ENCODE measurements at regions not wholly inside any gene's neighbourhood (a gene's known extent, or its start where the extent isn't known, plus 50 kb on each side); places are given as distances from the start of the nearest gene placed in this dataset.

DNA sequence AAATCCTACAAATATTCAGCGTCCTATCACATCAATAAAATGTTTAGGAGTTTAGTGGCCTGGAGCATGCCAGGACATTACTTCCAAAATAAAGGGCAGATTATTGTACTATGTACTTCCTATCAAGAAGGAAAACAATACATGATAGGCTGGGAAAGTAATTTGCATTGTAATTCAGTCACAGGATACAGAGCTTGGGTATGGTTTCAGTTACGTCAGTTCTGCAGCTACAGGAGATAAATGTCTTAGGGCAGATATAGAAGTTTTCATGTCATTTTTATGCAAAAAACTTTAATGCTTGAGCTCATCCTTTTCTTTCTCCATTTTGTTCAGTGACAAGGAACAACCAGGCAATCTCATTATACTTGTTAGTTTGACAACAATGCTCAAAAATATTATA is 155.2 kb downstream of the NFKBIZ start:
- ChIA-PET CTCF (no interaction called here), POLR2A (no interaction called here)
- 97% methylated on average over 2 of the region's 2 CpGs for WGBS (ENCODE audit: low lambda C conversion rate)

More for the DNA sequence above, 155.2 kb downstream of the NFKBIZ start:
- Histone ChIP-seq H3K27ac (ENCODE audit: low read depth in 2 of 2, low read length in 1 of 2) (no peak overlapping the region), H3K9ac (no peak overlapping the region), H3K79me2 (ENCODE audit: insufficient read depth) (no peaks in the 10 kb centered on the region), H3K36me3 (replicated peaks in 1 of 2; ENCODE audit: control insufficient read depth in 1 of 2, insufficient read depth in 2 of 2, low read length in 1 of 2) (no peaks in the 10 kb centered on the region), H3K27me3 (ENCODE audit: insufficient read depth) (no peaks in the 10 kb centered on the region), H2AFZ (ENCODE audit: low read depth) (no peak overlapping the region), H3K4me2 (no peak overlapping the region), H3F3A (replicated peaks; ENCODE audit: insufficient read depth) (peaks cover 24% of the 10 kb centered on the region), H3K9me2 (no peaks in the 10 kb centered on the region), H3K9me3 (no peaks in the 10 kb centered on the region), H4K20me1 (ENCODE audit: insufficient read depth) (no peaks in the 10 kb centered on the region), H3K4me1 (ENCODE audit: control insufficient read depth in 1 of 2, insufficient read depth in 2 of 2, low read depth in 1 of 2, low read length in 1 of 2) (peaks cover 0 to 16% of the 10 kb centered on the region in 2 experiments; a peak in 1 of 4 replicates), H3K4me3 (ENCODE audit: low read depth in 2 of 2, low read length in 1 of 2) (no peak overlapping the region)
- no peak for DNase-seq
- TF ChIP-seq SMC3 (IDR thresholded peaks at IDR 0.05; ENCODE audit: low read depth, low read length) (no peak), JUND (IDR thresholded peaks at IDR 0.05) (no peak), CHD2 (IDR thresholded peaks at IDR 0.05; ENCODE audit: low read length, partially characterized antibody) (no peak), FOSL2 (IDR thresholded peaks at IDR 0.05; ENCODE audit: borderline replicate concordance, low read depth) (no peak), RAD21 (IDR thresholded peaks at IDR 0.05; ENCODE audit: low read length) (no peak), GATA2 (CRISPR knock-in tag; IDR thresholded peaks at IDR 0.05) (no peak), RCOR1 (IDR thresholded peaks at IDR 0.05; ENCODE audit: low read length) (no peak), TEAD4 (IDR thresholded peaks at IDR 0.05; ENCODE audit: borderline replicate concordance, insufficient read depth) (no peak), TCF12 (IDR thresholded peaks at IDR 0.05) (no peak), MXI1 (IDR thresholded peaks at IDR 0.05; ENCODE audit: low read depth, low read length) (no peak), NFIC (IDR thresholded peaks at IDR 0.05; ENCODE audit: borderline replicate concordance) (no peak), EP300 (IDR thresholded peaks at IDR 0.05; ENCODE audit: borderline replicate concordance in 1 of 2, low read depth in 1 of 2, low read length in 1 of 2) (no peak), RFX5 (IDR thresholded peaks at IDR 0.05; ENCODE audit: low read length) (no peak), SIN3A (IDR thresholded peaks at IDR 0.05; ENCODE audit: borderline replicate concordance, low read depth, low read length) (no peak)
- TF ChIP-seq, protein P1, sequence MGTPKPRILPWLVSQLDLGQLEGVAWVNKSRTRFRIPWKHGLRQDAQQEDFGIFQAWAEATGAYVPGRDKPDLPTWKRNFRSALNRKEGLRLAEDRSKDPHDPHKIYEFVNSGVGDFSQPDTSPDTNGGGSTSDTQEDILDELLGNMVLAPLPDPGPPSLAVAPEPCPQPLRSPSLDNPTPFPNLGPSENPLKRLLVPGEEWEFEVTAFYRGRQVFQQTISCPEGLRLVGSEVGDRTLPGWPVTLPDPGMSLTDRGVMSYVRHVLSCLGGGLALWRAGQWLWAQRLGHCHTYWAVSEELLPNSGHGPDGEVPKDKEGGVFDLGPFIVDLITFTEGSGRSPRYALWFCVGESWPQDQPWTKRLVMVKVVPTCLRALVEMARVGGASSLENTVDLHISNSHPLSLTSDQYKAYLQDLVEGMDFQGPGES (IDR thresholded peaks at IDR 0.05; ENCODE audit: low read depth, low read length), result no peak
- TF ChIP-seq, protein P2, sequence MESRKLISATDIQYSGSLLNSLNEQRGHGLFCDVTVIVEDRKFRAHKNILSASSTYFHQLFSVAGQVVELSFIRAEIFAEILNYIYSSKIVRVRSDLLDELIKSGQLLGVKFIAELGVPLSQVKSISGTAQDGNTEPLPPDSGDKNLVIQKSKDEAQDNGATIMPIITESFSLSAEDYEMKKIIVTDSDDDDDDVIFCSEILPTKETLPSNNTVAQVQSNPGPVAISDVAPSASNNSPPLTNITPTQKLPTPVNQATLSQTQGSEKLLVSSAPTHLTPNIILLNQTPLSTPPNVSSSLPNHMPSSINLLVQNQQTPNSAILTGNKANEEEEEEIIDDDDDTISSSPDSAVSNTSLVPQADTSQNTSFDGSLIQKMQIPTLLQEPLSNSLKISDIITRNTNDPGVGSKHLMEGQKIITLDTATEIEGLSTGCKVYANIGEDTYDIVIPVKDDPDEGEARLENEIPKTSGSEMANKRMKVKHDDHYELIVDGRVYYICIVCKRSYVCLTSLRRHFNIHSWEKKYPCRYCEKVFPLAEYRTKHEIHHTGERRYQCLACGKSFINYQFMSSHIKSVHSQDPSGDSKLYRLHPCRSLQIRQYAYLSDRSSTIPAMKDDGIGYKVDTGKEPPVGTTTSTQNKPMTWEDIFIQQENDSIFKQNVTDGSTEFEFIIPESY (IDR thresholded peaks at IDR 0.05; ENCODE audit: borderline replicate concordance, low read depth), result no peak
- TF ChIP-seq, protein P3, sequence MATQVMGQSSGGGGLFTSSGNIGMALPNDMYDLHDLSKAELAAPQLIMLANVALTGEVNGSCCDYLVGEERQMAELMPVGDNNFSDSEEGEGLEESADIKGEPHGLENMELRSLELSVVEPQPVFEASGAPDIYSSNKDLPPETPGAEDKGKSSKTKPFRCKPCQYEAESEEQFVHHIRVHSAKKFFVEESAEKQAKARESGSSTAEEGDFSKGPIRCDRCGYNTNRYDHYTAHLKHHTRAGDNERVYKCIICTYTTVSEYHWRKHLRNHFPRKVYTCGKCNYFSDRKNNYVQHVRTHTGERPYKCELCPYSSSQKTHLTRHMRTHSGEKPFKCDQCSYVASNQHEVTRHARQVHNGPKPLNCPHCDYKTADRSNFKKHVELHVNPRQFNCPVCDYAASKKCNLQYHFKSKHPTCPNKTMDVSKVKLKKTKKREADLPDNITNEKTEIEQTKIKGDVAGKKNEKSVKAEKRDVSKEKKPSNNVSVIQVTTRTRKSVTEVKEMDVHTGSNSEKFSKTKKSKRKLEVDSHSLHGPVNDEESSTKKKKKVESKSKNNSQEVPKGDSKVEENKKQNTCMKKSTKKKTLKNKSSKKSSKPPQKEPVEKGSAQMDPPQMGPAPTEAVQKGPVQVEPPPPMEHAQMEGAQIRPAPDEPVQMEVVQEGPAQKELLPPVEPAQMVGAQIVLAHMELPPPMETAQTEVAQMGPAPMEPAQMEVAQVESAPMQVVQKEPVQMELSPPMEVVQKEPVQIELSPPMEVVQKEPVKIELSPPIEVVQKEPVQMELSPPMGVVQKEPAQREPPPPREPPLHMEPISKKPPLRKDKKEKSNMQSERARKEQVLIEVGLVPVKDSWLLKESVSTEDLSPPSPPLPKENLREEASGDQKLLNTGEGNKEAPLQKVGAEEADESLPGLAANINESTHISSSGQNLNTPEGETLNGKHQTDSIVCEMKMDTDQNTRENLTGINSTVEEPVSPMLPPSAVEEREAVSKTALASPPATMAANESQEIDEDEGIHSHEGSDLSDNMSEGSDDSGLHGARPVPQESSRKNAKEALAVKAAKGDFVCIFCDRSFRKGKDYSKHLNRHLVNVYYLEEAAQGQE (IDR thresholded peaks at IDR 0.05; ENCODE audit: low read depth, low read length), result no peak
- TF ChIP-seq, protein P4, sequence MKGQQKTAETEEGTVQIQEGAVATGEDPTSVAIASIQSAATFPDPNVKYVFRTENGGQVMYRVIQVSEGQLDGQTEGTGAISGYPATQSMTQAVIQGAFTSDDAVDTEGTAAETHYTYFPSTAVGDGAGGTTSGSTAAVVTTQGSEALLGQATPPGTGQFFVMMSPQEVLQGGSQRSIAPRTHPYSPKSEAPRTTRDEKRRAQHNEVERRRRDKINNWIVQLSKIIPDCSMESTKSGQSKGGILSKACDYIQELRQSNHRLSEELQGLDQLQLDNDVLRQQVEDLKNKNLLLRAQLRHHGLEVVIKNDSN (IDR thresholded peaks at IDR 0.05; ENCODE audit: borderline replicate concordance, low read depth), result no peak
